ENCODE measurements at regions not wholly inside any gene's neighbourhood (a gene's known extent, or its start where the extent isn't known, plus 50 kb on each side); places are given as distances from the start of the nearest gene placed in this dataset.
"Not testable (repeated sequence)": the region's sequence is repeated elsewhere in the genome, so short reads cannot be mapped to it uniquely, and the experiment has no call there.

- no peak overlapping the region for H3K27ac Mint-ChIP-seq
- TF ChIP-seq CTCF (conservative IDR thresholded peaks at IDR 0.05), result no peak
- no peaks in the 10 kb centered on the region for H3K4me1 Mint-ChIP-seq (ENCODE audit: unreplicated experiment)
- H3K36me3 Mint-ChIP-seq, result no peaks in the 10 kb centered on the region
- peaks cover 10% of the 10 kb centered on the region for H3K9me3 Mint-ChIP-seq
- no peak overlapping the region for H3K4me3 Mint-ChIP-seq
- DNase-seq (ENCODE audit: extremely low spot score, unreplicated experiment), result peak; percentile 88
- H3K27me3 Mint-ChIP-seq, result no peaks in the 10 kb centered on the region
Observed at GRCh38 chr15:20295238-20295811, 246.3 kb downstream of the GOLGA6L6 start.

GRCh38 chr15:20294651-20295237, 246.9 kb downstream of the GOLGA6L6 start:
- no peaks in the 10 kb centered on the region for H3K27me3 Mint-ChIP-seq
- peaks cover 7% of the 10 kb centered on the region for H3K9me3 Mint-ChIP-seq
- TF ChIP-seq CTCF (conservative IDR thresholded peaks at IDR 0.05), result no peak
- no peak overlapping the region for H3K27ac Mint-ChIP-seq
- no peak overlapping the region for H3K4me3 Mint-ChIP-seq
- no peaks in the 10 kb centered on the region for H3K4me1 Mint-ChIP-seq (ENCODE audit: unreplicated experiment)
- peak; percentile 87 for DNase-seq (ENCODE audit: extremely low spot score, unreplicated experiment)
- H3K36me3 Mint-ChIP-seq, result no peaks in the 10 kb centered on the region

GRCh38 chr15:20292422-20293005, 249.1 kb downstream of the GOLGA6L6 start:
- not testable (repeated sequence) for H3K9me3 Mint-ChIP-seq; H3K36me3 Mint-ChIP-seq; H3K27ac Mint-ChIP-seq; H3K27me3 Mint-ChIP-seq; H3K4me1 Mint-ChIP-seq (ENCODE audit: unreplicated experiment); H3K4me3 Mint-ChIP-seq
- peak; percentile 71 for DNase-seq (ENCODE audit: extremely low spot score, unreplicated experiment)

DNA sequence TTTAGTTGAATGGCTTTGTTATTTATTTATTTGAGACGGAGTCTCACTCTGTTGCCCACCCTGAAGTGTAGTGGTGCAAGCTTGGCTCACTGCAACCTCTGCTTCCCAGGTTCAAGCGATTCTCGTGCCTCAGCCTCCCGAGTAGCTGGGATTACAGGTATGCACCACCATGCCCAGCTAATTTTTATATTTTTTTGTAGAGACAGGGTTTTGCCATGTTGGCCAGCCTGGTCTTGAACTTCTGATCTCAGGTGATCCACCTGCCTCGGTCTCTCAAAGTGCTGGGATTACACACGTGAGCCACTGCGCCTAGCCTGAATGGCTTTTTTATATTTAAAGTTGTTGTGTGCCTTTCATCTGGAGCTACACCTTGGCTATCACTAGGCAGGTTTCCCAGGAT, 250.0 kb downstream of the GOLGA6L6 start:
- not testable (repeated sequence) for H3K4me1 Mint-ChIP-seq (ENCODE audit: unreplicated experiment); H3K9me3 Mint-ChIP-seq; H3K27me3 Mint-ChIP-seq; H3K4me3 Mint-ChIP-seq; H3K27ac Mint-ChIP-seq; H3K36me3 Mint-ChIP-seq
- peak; percentile 58 for DNase-seq (ENCODE audit: extremely low spot score, unreplicated experiment)

DNA sequence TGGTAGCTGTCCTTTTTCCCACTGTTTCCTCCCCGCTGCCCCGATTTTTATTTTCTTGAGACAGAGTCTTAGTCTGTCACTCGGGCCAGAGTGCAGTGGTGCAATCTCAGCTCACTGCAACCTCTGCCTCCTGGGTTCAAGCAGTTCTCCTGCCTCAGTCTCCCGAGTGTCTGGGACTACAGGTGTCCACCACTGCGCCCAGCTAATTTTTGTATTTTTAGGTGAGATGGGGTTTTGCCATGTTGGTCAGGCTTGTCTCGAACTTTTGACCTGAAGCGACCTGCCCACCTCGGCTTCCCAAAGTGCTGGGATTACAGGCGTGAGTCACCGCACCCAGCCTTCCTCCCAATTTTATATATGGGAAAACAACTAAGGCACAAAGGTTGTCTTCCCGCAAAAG, 251.0 kb downstream of the GOLGA6L6 start:
- not testable (repeated sequence) for H3K4me1 Mint-ChIP-seq (ENCODE audit: unreplicated experiment); H3K4me3 Mint-ChIP-seq; H3K27ac Mint-ChIP-seq; H3K27me3 Mint-ChIP-seq; H3K36me3 Mint-ChIP-seq; H3K9me3 Mint-ChIP-seq
- DNase-seq (ENCODE audit: extremely low spot score, unreplicated experiment), result peak; percentile 72

GRCh38 chr15:20289538-20290103, 252.0 kb downstream of the GOLGA6L6 start:
- not testable (repeated sequence) for H3K9me3 Mint-ChIP-seq; H3K27me3 Mint-ChIP-seq; H3K4me1 Mint-ChIP-seq (ENCODE audit: unreplicated experiment); H3K27ac Mint-ChIP-seq; H3K36me3 Mint-ChIP-seq; H3K4me3 Mint-ChIP-seq
- DNase-seq (ENCODE audit: extremely low spot score, unreplicated experiment), result peak; percentile 66

- DNase-seq (ENCODE audit: extremely low spot score, unreplicated experiment), result peak; percentile 71
Observed at GRCh38 chr15:20288800-20289537, 252.6 kb downstream of the GOLGA6L6 start.

DNA sequence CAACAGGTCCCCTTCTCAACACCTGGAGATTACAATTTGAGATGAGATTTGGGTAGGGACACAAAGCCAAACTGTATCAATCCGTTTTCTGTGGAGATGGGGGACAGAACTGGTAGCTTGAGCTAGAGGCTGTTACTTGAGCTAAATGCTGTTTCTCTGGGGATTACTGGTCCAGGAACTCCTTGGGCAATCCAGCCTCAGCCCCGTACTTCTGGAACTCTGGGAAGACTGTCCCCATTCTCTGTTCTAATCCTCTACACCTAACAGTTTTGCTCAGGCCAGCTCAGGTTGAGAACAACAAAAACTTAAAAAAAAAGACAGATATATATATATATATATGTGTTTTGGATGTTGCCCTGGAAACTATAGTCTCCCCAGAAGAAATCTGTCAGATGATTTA, 255.0 kb downstream of the GOLGA6L6 start:
- H3K27me3 Mint-ChIP-seq; H3K36me3 Mint-ChIP-seq; H3K4me1 Mint-ChIP-seq (ENCODE audit: unreplicated experiment); H3K9me3 Mint-ChIP-seq; DNase-seq (ENCODE audit: extremely low spot score, unreplicated experiment); H3K4me3 Mint-ChIP-seq; H3K27ac Mint-ChIP-seq: not testable (repeated sequence)

More at GRCh38 chr15:20288800-20289537, 252.6 kb downstream of the GOLGA6L6 start:
- not testable (repeated sequence) for H3K4me1 Mint-ChIP-seq (ENCODE audit: unreplicated experiment); H3K9me3 Mint-ChIP-seq; H3K27ac Mint-ChIP-seq; H3K4me3 Mint-ChIP-seq; H3K27me3 Mint-ChIP-seq; H3K36me3 Mint-ChIP-seq

- H3K27ac Mint-ChIP-seq; H3K4me1 Mint-ChIP-seq (ENCODE audit: unreplicated experiment); H3K9me3 Mint-ChIP-seq; H3K36me3 Mint-ChIP-seq; H3K4me3 Mint-ChIP-seq; H3K27me3 Mint-ChIP-seq: not testable (repeated sequence)
- peak; percentile 68 for DNase-seq (ENCODE audit: extremely low spot score, unreplicated experiment)
Observed at GRCh38 chr15:20285696-20286300, 255.8 kb downstream of the GOLGA6L6 start.

GRCh38 chr15:20284891-20285535, 256.6 kb downstream of the GOLGA6L6 start:
- not testable (repeated sequence) for H3K36me3 Mint-ChIP-seq; H3K4me3 Mint-ChIP-seq; H3K27me3 Mint-ChIP-seq; H3K9me3 Mint-ChIP-seq; H3K4me1 Mint-ChIP-seq (ENCODE audit: unreplicated experiment); H3K27ac Mint-ChIP-seq
- DNase-seq (ENCODE audit: extremely low spot score, unreplicated experiment), result peak; percentile 66

GRCh38 chr15:20283651-20284050, 257.9 kb downstream of the GOLGA6L6 start:
- H3K4me3 Mint-ChIP-seq; H3K27me3 Mint-ChIP-seq; H3K27ac Mint-ChIP-seq; H3K36me3 Mint-ChIP-seq; H3K9me3 Mint-ChIP-seq; H3K4me1 Mint-ChIP-seq (ENCODE audit: unreplicated experiment): not testable (repeated sequence)
- DNase-seq (ENCODE audit: extremely low spot score, unreplicated experiment), result peak; percentile 66
